HFF-Myc (cell line): ENCODE measurements at regions not wholly inside any gene's neighbourhood (a gene's known extent, or its start where the extent isn't known, plus 50 kb on each side); places are given as distances from the start of the nearest gene placed in this dataset.
A peak's percentile ranks its signal among the peaks of the same experiment; 100 is the strongest.

Experiments
- DNase-seq: peaks from one replicate; pipeline ENCODE4 v3.0.0-alpha.2; 2011; ENCODE audit warnings: low read depth; ENCODE audit errors: extremely low read depth
- H3K4me3 ChIP-seq: replicated peaks from 2 replicates; pipeline ENCODE4 v1.5.1; 2011; ENCODE audit warnings: low read depth, mild to moderate bottlenecking, control low read depth, low read length
- TF ChIP-seq, protein P1 (sequence below): IDR thresholded peaks from 2 replicates; pipeline ENCODE4 v1.5.1; 2012; ENCODE audit warnings: mild to moderate bottlenecking, low read depth, low read length, control low read depth; ENCODE audit errors: missing control alignments

DNA sequence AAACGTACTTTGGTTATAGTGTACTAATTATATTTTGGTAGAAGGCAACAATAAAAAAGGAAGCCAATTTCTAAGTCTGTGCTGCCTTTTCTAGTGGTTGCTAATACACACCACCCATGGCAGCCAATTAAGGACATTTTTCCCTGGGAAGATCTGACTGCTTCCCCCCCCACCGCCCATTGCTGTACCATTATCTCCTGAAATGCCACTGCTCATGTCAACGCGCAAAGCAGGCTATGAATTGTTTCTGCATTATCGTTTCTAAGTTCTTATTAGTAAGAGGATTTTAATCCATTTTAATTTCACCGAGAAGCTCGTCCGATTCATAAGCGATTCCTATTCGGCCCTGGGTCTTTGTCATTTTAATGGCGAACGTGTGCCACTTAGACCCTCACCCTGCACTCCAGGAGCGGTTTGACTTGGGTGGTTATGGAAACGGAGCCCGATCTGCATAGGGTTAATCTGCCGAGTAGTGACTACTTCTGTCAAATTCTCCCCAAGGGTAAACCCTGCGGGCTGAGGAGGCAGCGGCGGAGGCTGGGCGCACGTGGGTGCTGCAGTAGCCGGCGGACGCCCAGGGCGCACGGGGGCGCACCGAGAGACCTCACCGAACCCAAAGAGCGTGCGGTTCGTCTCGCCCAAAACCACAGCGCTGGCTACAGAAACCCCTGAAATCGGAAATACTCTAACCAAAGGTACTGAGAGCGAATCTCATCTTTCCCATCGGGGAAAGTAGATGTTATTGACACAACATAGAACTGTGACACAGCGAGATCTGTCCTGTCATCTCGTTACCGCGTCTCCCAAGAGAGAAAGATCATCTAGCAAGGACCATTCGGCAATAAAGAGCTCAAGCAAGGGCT is 55.8 kb upstream of the SHC3 start:
- H3K4me3 ChIP-seq, result peak overlapping the region; percentile 13; the same call in 1 of the 2 replicates
- TF ChIP-seq, protein P1, sequence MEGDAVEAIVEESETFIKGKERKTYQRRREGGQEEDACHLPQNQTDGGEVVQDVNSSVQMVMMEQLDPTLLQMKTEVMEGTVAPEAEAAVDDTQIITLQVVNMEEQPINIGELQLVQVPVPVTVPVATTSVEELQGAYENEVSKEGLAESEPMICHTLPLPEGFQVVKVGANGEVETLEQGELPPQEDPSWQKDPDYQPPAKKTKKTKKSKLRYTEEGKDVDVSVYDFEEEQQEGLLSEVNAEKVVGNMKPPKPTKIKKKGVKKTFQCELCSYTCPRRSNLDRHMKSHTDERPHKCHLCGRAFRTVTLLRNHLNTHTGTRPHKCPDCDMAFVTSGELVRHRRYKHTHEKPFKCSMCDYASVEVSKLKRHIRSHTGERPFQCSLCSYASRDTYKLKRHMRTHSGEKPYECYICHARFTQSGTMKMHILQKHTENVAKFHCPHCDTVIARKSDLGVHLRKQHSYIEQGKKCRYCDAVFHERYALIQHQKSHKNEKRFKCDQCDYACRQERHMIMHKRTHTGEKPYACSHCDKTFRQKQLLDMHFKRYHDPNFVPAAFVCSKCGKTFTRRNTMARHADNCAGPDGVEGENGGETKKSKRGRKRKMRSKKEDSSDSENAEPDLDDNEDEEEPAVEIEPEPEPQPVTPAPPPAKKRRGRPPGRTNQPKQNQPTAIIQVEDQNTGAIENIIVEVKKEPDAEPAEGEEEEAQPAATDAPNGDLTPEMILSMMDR, result no peak
- DNase-seq, result no peak

DNA sequence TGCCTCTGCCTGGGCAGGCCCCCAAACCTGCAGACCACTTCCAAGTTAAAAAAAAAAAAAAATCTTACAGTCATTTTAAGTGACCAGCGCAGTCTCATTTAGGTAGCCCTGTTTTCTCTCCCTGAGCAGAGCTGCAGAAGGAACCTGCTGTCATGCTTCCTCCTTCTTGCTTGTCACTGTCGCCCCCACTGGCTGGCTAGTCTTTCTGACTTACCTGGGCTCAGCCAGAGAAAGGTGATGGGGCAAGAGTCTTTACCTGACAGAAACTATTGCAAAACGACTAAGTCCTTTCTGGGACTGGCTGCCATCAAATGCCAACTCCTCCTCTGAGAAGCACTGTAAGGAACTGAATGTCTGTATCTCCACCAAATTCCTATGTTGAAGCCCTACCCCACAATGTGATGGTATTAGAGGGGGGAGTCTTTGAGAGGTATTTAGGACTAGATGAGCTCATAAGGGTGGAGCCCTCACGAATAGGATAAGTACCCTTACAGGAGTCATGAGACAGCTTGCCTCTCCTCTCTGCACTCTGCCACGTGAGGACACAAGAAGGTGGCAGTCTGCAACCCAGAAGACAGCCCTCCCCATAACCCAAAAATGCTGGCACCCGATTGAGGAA is 58.4 kb upstream of the SHC3 start:
- TF ChIP-seq, protein P1, result no peak
- no peak overlapping the region for H3K4me3 ChIP-seq
- DNase-seq, result no peak

DNA sequence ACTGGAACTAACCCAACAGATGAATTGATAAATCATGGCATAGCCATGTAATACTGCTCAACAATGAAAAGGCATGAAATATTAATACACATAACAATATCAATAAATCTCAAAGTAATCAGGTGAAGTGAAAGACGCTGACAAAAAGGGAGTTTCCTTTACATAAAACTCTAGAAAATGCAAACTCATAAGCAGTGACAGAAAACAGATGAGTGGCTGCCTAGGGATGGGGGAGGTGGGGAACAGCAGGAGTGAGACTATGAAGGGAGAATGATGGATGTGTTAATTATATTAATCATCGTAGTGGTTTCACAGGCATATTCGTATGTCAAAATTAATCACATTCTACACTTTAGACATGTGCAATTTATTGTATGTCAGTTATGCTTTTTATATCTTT is 59.8 kb upstream of the SHC3 start:
- no peak overlapping the region for H3K4me3 ChIP-seq
- DNase-seq, result no peak
- TF ChIP-seq, protein P1, result no peak

DNA sequence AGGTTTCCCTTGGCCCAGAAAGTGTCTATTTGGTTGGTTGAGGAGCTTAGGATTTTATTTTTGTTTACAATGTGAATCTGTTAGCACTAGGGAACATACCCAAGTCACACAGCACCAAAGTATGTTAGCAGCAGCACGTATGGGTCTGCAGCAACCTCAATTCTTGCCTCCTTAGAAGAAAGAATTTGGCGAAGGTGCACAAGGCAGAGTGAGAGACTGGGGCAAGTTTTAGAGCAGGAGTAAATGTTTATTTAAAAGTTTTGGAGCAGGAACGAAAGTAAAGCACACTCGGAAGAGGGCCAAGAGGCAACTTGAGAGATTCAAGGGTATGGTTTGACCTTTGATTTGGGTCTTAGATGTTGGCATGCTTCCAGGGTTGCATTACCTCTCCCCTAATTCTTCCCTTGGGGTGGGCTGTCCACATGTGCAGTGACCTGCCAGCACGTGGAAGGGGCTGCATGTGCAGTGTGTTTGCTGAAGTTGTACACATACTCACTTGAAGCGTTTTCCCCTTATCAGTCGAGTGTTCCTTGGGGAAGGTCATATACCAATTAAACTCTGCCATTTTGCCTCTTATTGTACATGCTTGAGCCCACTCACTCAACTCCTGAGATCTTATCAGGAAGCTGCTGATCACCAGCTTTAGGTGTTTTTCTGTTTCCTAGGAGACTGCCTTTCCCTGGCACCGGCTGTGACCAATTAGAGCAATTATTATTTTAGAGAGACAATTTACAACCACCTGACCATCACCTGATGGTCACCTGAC is 64.9 kb upstream of the SHC3 start:
- TF ChIP-seq, protein P1, result no peak
- H3K4me3 ChIP-seq, result no peak overlapping the region
- DNase-seq, result no peak

DNA sequence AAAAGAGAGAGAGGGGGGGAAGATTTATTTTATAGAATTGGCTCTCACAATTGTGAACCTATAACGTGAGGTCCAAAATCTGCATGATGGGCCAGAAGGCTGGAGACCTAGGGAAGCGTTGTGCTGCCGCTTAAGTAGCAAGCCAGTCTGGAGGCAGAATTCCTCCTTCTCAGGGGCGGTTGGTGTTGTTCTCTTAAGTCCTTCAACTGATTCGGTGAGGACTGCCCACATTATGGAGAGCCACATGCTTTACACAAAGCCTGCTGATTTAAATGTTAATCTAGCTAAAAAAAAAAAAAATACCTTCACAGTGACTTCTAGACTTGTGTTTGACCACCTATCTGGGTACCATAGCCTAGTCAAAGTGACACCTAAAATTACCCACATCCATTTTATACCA is 64.2 kb upstream of the CKS2 start:
- DNase-seq, result no peak
- H3K4me3 ChIP-seq, result no peak overlapping the region
- TF ChIP-seq, protein P1, result no peak

DNA sequence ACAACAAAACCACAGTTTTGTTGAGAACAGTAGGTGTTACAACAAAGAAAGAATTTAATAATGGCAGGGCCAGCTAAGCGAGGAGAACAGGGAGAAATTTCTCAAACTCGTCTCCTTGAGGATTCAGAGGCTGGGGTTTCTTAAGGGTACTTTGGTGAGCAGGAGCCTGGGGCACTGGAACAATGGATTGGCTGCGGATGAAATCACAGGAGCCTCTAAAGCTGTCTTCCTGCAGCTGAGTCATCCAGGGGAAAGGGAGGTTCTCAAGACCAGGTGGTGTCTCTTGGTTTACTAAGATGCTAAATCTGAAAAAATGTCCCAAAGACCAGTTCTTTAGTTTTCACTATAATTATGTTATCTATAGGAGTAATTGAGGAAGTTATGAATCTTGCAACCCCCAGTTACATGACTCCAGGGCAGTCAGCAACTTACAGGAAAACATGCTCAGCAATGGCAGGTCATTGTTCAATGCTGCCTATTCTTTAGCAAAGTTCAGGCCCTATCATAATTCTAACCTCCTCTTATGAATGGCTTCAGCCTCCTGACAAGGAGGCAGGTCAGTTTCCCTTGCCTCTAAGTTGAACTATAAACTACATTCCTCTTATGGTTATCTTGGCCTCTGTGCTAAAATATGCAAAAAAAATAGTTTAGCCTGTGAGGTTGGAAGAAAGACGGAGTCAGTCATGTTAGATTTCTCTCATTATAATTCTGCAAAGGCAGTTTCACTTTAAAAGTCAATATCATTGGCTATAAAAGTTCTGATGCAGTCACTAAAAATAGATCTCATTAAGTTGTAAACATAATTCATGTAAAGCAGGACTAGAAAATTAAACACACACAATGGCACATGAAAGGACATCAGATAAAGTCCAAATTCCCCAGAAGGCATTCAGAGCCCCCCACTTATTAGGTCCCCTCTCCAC is 63.3 kb upstream of the CKS2 start:
- TF ChIP-seq, protein P1, result no peak
- H3K4me3 ChIP-seq, result no peak overlapping the region
- DNase-seq, result no peak
